HG03064 (cell line): ENCODE measurements at regions not wholly inside any gene's neighbourhood (a gene's known extent, or its start where the extent isn't known, plus 50 kb on each side); places are given as distances from the start of the nearest gene placed in this dataset.

ENCODE experiments used
- ATAC-seq: cut with Tn5 transposase; IDR thresholded peaks from one replicate; pipeline ENCODE4 v1.9.1; 2021; ENCODE audit warnings: low read depth; ENCODE audit not compliant: unreplicated experiment

GRCh38 chr1:229098903-229099578 lies 171.9 kb upstream of the RAB4A start:
- ATAC-seq = no peak

- no peak for ATAC-seq
Observed at GRCh38 chr1:229101011-229101871, 169.7 kb upstream of the RAB4A start.

- no peak for ATAC-seq
Observed at GRCh38 chr1:229102741-229103391, 168.0 kb upstream of the RAB4A start.

DNA sequence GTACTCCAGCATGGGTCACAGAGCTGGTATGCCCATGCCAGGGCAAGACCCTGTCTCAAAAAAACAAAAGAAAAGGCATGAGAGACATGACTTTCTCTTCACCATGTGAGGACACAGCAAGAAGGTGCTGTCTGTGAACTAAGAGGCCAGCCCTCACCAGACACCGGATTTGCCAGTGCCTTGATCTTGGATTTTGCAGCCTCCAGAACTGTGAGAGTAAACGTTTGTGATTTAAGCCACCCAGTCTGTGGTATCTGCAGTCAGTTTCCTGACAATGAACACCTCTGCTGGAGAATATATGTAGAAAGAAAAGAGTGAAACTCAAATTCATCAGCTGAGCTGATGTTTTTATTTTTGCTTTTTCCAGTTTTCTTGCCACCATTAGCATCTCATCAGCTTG lies 166.3 kb upstream of the RAB4A start:
- ATAC-seq = no peak

DNA sequence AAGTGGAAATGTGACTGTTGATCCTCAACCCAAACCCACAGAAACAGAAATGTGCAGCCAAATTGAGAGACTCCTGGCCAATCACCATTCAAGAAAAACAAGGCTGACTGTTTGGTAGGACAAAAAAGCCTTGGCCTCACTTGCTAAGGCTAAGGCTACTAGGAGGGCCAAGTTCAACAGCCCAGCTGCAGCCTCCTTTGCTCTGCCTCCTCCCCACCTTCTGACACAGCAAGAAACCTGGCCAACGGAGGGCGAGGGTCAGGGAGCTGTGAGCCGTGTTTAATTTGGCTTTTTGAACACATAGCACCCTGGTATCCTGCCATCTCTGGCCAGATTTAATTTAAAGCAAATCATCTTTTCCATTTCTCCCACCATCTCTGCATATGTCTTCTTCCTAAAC lies 165.8 kb upstream of the RAB4A start:
- no peak for ATAC-seq

DNA sequence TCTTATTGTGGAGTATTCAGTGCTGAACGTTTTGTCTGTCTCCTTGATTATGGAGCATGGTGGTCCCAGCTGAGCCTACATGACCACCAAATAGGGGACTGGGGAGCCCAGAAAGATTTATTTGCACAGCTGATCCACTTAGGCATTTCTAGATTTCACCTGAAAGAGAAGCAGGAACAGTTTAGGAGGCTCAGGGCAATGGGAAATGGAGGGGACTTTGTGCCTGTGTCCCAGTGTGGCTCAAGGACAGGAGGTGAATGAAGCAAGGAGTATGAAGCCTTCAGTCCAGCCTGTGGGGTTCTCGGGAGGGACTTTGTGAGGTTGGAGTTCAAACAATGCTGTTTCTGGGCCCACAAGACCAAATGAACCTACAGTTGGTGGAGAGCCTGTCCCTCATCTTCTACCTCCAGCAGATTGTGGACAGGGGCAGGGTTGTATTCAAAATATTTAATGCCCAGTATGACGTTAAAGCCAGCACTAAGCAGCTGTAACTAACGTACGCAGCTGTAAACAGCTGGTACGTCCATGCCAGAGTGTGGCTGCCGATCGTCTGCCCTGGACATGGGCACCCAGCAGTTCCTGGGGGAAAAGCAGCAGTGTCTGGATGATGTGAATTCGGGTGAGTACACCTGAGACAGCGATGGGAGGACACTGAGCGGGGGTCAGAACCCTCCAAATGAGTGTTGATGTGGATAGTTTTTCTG lies 164.9 kb upstream of the RAB4A start:
- ATAC-seq = no peak

GRCh38 chr1:229106526-229107125 lies 164.3 kb upstream of the RAB4A start:
- no peak for ATAC-seq

DNA sequence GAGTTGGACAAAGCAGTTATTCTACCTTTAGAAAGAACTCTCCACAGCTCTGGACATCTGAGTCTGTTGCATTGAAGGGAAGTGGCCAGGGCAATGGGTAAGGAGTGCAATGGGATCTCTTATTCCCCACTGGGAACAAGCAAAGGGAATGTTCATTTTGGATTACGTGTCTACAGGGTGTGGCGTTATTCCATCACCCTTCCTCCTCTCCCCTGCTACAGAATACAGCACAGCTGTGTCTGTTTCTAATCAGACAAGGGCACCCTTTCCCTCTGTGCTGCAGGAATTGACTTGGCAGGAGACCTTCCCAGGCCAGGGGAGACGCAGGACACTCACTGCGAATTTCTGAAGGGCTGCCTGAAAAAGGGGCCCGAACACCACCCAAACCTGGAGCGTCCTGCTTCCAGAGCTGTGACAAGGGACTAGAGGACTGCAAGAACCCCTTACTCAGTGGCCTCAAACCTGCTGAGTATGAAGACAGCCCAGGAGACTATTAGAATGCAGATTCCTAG lies 163.6 kb upstream of the RAB4A start:
- ATAC-seq = no peak

GRCh38 chr1:229107972-229108371 lies 162.9 kb upstream of the RAB4A start:
- ATAC-seq = no peak

GRCh38 chr1:229108598-229109201 lies 162.2 kb upstream of the RAB4A start:
- ATAC-seq = no peak

DNA sequence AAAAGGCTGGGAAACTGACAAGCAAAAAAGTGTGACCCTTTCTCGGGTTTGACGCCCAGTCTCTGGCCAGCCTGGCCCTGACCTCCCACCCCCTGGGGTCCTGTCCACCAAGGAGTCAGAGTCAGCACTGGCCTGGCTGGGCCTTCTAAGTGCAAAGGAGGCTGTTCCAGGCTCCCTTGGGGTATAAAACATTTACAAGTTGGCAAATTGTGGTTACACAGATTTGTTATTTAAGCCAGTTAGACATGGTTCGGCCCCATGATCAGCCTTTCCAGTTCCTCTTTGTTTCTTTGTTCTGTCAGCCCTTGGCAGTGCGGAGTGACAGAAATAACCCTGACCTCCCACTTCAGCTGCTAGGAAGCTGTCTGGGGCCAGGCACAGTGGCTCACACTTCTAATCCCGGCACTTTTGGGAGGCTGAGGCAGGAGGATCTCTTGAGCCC lies 161.6 kb upstream of the RAB4A start:
- ATAC-seq = no peak

DNA sequence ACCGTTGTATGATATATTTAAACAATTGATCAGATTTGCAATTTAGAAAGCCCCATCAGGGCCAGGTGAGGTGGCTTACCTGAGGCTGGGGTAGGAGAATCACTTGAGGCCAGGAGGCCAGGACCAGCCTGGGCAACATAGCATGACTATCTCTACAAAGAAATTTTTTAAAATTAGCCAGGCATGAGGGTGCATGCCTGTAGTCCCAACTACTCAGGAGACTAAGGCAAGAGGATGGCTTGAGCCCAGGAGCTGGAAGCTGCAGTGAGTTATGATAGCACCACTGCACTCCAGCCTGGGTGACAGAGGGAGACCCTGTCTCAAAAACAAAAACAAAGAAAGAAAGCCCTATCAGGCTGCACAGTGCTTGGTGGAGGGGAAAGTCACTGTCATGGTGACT lies 159.9 kb upstream of the RAB4A start:
- no peak for ATAC-seq

GRCh38 chr1:229111703-229112319 lies 159.1 kb upstream of the RAB4A start:
- ATAC-seq = no peak

- no peak for ATAC-seq
Observed at GRCh38 chr1:229112832-229113548, 157.9 kb upstream of the RAB4A start.

- ATAC-seq = no peak
Observed at GRCh38 chr1:229114315-229114714, 156.6 kb upstream of the RAB4A start.

GRCh38 chr1:229114850-229115365 lies 156.0 kb upstream of the RAB4A start:
- no peak for ATAC-seq

- ATAC-seq = no peak
Observed at GRCh38 chr1:229116114-229116513, 154.8 kb upstream of the RAB4A start.

DNA sequence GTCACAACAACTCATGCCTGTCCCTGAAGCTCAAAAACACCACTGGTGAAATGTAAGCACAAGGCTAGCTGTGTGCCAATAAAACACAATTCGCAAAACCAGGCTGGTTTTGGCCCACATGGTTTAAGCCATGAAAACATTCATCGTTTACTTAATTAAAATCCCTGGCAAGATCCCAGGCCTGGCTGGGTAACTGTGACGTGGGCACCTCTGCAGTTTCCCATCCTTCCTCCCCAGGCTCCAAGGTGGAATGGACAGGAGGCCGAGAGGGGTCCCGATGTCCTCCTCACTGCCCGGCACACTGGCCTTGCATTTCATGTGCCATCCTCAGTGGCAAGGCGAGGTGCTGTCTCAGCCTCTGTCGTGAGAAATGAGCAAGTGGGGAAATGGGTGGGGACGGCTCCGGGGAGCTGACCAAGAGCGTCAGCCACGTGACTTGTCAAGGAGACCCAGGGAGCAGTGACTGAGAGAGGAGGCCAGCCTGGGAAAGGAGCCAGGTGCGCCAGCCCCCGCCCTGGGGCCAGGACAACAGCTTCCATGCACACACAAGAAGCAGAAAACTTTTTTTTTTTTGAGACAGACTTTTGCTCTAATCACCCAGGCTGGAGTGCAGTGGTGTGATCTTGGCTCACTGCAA lies 153.1 kb upstream of the RAB4A start:
- no peak for ATAC-seq
